ENCODE measurements at regions not wholly inside any gene's neighbourhood (a gene's known extent, or its start where the extent isn't known, plus 50 kb on each side); places are given as distances from the start of the nearest gene placed in this dataset.

- no peak for DNase-seq
Observed at GRCh38 chr3:159856590-159857104, 132.0 kb upstream of the IL12A start.

GRCh38 chr3:159857840-159858239 lies 130.8 kb upstream of the IL12A start:
- DNase-seq, result no peak

GRCh38 chr3:159858650-159859049 lies 130.0 kb upstream of the IL12A start:
- no peak for DNase-seq

DNA sequence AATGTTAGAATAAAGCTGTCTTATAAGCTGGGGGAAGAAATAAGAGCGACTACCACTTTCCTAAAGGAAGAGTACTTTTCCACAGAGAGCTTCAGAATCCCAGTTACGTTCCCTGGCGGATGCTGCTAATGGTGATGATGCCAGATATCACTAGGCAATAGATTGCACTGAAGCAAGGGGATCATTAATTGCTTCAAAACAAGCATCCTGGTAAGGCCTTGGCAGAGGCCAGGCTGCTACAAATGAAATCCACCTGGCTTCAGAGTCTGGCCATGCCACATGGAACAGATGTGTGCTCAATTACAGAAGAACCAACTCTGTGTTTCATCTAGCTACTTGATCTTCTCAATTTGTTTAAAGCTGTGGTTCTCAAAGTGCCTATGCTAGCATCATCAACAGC lies 129.2 kb upstream of the IL12A start:
- no peak for DNase-seq

DNA sequence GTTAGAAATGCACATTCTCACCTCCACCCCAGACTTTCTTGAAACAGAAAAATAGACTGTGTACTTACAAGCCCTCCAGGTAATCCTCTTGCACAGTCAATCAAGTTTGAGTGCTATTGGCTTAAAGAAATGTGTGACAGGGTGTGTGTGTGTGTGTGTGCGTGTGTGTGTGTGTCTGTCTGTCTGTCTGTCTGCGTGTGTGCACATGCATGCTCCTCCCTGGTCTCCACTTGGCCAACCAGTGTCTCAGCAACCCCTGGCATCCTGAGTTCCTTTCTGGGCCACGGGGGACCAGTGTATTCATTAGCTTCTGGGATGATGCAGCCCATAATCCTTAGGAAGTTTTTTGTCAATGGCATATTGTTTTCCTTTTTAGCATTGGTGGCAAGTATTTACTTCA lies 128.8 kb upstream of the IL12A start:
- no peak for DNase-seq

DNA sequence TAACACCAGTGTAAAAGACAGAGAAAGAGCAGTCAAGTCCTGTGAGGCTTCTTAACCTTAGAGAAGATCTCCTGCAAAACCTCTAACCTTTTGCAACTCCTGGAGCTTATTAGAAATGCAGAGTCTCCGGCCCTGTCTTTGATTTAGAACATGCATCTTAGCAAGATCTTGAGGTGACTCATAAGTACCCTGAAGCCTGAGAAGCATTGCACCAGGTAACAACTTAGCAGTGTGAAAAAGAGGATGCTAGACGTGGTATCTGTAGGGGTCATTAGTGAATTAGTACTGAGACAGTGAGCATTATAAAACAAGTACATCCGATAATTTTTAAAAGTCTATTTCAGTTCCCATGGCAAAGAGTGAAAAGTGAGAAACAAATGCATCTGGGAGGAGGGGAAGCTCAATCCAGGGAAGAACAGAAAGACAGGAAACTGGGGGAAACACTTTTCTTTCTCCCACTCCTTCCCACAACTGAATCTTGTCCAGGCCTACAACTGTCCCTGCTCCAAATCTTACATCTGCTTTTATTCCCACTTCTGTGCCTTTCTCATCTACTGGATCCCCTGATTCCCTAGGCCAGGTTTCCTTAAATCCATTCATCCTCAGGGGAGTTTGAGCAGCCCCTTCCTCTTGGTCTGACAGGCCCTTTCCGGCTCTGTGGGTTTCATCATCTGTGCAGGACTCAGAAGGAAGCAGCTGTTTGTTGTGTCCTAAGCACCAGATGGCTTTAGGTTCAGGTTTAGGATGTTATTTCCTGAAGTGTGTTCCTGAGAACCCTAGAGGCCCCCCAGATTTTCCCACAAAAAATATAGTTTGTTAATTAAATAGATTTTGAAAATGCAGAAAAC lies 128.1 kb upstream of the IL12A start:
- DNase-seq, result no peak

DNA sequence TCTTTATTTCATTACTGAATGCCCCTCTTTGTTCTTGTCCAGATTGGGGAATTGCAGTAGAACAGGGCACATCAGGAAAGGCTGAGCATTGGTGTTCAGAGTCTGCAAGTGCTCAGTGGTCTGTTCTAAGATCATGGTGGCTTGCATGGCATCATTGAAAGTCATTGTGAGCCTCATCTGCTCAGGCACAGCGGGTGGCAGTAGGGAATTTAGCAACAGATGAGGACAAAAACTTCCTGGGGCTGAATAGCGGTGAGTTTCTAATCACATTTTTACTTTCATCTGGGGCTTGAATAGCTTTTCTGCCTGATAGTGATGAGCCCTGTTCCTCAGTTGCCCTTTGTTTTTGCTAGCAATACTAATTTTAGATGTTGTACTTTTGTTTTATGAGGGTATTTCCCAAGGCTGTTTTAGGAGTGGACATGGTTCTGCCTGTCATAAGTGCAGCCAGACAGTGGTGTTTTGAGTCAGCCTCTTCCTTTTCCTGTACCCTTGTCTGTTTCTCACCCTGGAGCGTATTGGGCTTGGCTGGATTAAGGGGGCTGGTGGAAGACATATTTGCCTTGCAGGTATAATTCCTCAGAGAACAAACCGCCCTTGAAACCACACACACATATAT lies 127.2 kb upstream of the IL12A start:
- DNase-seq, result peak in 2 of 3 donors; percentile 30 to 43

GRCh38 chr3:159865041-159865579 lies 123.5 kb upstream of the IL12A start:
- DNase-seq, result no peak

GRCh38 chr3:159866201-159866746 lies 122.4 kb upstream of the IL12A start:
- DNase-seq, result no peak

GRCh38 chr3:159867372-159867771 lies 121.3 kb upstream of the IL12A start:
- no peak for DNase-seq

- no peak for DNase-seq
Observed at GRCh38 chr3:159870723-159871122, 117.9 kb upstream of the IL12A start.

DNA sequence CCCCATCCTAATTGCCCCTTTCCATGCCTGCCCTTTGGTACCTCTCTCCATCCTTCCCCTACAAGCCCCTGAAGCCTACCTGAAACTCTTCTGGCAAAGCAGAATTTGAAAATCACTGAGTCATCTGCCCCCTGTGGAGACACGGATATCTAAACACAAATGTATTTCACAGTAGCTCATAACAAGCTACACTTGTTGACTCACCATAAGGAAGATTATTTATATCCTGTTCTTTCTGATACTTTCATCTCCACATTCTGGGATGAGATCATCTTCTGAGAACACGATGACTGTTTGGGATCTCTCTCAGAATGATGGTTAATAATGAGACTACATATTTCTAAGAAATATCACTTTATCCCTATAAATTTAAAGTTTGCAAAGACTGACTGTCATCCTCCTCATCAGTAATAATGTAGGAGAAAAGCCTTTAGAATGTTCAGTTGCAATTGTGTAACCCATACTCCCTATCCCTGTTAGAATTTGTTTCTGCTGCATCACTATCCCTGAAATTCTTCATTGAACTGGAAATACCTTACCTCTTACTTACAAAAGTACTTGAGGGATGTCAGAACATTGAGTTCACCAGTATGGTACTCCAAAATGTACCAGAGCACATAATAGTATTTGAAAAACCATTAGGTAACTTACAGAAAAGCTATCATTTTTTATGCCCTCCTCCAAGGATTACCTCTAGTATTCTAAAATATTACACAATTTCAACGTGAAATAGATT lies 116.1 kb upstream of the IL12A start:
- DNase-seq, result peak; percentile 44 to 80 (median 64)

DNA sequence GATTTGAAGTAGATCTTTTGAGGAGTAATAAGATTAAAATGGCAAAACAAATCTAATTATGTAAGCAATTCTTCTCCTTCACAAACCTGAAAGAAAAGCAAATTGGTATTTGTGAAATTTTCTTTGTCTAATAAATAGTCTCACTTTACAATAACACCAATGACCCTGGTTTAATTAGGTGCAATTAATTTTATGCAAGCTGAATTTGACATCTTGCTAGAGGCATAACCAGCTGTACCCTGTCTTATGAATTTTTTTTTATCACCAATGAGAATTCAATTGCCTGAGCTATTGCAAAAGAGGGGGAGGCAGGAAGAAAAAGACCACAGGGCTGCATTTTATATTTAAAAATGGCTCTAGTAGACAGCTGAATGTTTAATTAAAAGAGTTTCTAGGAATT lies 113.5 kb upstream of the IL12A start:
- no peak for DNase-seq

GRCh38 chr3:159877924-159878323 lies 110.7 kb upstream of the IL12A start:
- DNase-seq, result no peak

DNA sequence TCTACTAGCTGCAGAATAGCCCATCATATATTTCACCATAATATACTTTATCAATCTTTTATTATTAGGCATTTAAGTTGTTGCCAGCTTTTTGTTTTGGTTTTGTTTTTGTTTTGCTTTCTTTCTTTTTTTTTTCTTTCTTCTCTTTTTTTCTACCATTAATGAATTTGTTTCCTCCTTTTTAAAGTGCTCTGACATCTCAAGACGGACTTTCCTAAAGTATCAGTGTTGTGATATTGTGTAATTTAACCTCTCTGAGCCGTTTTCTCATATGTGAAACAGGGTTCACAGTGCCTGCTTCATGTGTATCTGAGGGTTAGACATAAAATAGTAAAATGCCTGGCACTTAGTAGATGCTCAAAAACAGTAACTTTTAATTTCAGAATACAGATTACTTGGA lies 109.5 kb upstream of the IL12A start:
- DNase-seq, result peak in 2 of 3 donors; percentile 45 to 69

- peak in 1 of 3 donors; percentile 21 for DNase-seq
Observed at GRCh38 chr3:159879598-159879997, 109.0 kb upstream of the IL12A start.

DNA sequence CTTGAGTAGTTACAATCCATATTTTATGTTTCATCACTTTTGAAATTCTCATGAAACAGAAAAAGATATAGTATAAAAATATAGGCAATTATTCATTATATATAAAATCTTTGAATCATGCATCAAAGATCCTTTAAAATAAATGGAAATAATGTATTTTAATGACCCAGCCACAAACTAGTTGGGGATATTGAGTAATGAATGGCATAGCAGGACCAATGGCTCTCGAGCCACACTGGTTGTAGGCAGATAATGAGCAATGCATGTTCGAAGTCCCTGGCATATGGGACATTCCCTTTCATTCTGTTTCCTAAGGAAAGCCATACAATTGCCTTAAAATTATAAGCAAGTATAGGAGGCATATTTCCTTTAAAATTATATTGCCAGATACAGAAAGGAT lies 107.4 kb upstream of the IL12A start:
- DNase-seq, result no peak

DNA sequence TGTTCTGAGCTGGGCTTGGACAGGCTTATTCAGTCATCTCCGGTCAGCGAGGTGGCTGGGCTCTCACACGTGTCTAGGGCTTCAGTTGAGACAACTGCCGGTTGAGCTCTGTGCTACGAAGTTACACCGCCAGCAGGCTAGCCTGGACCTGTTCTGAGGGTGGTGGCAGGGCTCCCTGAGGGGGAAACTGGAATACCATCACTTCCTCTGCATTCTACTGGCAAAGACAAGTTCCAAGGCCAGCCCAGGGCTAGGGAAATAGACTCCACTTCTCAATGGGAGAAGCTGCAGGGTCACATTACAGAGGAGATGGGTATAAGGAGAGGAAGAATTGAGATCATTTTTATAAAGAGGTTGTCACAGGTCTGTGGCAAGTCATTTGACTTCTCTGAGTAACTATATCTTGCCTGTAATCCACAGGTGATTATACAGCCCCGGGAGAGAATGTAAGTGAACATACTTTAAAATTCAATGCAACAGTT lies 106.8 kb upstream of the IL12A start:
- no peak for DNase-seq

GRCh38 chr3:159882367-159882766 lies 106.3 kb upstream of the IL12A start:
- DNase-seq, result no peak

GRCh38 chr3:159882790-159883779 lies 105.5 kb upstream of the IL12A start:
- no peak for DNase-seq

- peak; percentile 61 to 82 (median 69) for DNase-seq
Observed at GRCh38 chr3:159884661-159885402, 103.8 kb upstream of the IL12A start.

Data from suppressor macrophage treated with lipopolysaccharide for 1 hour (primary cell).